Tibial artery (tissue), 4 donors: ENCODE measurements at regions not wholly inside any gene's neighbourhood (a gene's known extent, or its start where the extent isn't known, plus 50 kb on each side); places are given as distances from the start of the nearest gene placed in this dataset.

ENCODE experiments used
- DNase-seq, 2 donors: peaks; one replicate each; pipeline ENCODE4 v3.0.0-alpha.2; 2019
- H3K27ac ChIP-seq, 2 donors: fragments of 200-600 bp; sonication (generic) in 1 of 2; 1 replicate in 1 of 2; 2 replicates in 1 of 2; pipeline ENCODE4 v1.5.1; 2018 to 2019; ENCODE audit warnings: mild to moderate bottlenecking in 1 of 2
- H3K27me3 ChIP-seq, 2 donors: fragments of 200-600 bp; sonication (generic) in 1 of 2; one replicate each; pipeline versions ENCODE4 v1.5.1 to v1.6.0; 2016 to 2019
- H3K36me3 ChIP-seq, 3 donors: fragments of 200-600 bp; sonication (generic) in 2 of 3; one replicate each; pipeline ENCODE4 v1.5.1; 2016 to 2019; ENCODE audit warnings: mild to moderate bottlenecking in 2 of 3
- H3K4me1 ChIP-seq, 4 donors: fragments of 200-600 bp; sonication (generic) in 2 of 4; 1 replicate in 3 of 4; 2 replicates in 1 of 4; pipeline ENCODE4 v1.5.1; 2016 to 2019
- H3K4me3 ChIP-seq, 2 donors: fragments of 200-600 bp; sonication (generic) in 1 of 2; 1 replicate in 1 of 2; 2 replicates in 1 of 2; pipeline ENCODE4 v1.5.1; 2018 to 2019; ENCODE audit warnings: mild to moderate bottlenecking in 2 of 2
- H3K9me3 ChIP-seq, 3 donors: fragments of 200-600 bp; sonication (generic) in 1 of 3; one replicate each; pipeline ENCODE4 v1.5.1; 2016 to 2019
- intact Hi-C: fragments of 100-400 bp; cut with DNase I; formaldehyde crosslinking; loops from one replicate; pipeline ENCODE4 v1.15.0; 2023; ENCODE audit warnings: low total_unique reads
- TF ChIP-seq, protein P1 (sequence below), 2 experiments: fragments of 200-600 bp in 1 of 2; fragments of 450-650 bp in 1 of 2; IDR thresholded peaks; one replicate each; pipeline ENCODE4 v1.5.1; 2017 to 2019; ENCODE audit warnings: antibody characterized with exemption in 2 of 2, mild to moderate bottlenecking in 1 of 2, moderate library complexity in 1 of 2

DNA sequence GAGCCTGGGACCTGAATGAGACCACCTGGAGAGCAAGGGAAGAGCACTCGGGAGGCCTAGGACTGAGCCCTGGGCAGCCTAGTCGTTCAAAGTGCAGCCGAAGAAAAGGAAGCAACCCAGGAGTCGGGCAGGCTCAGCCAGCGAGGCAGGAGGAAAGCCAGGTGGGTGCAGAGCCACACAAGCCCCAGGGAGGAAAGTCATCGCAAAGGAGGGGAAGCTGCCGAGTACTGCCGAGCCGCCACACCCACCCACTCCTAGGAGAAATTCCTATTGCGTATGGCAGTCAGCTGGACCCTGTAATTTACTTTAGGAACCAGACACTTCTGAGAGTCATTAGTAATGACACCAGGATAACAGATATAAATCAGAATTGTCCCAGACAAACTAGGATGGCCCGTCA is 187.6 kb downstream of the KATNIP start:
- TF ChIP-seq, protein P1, sequence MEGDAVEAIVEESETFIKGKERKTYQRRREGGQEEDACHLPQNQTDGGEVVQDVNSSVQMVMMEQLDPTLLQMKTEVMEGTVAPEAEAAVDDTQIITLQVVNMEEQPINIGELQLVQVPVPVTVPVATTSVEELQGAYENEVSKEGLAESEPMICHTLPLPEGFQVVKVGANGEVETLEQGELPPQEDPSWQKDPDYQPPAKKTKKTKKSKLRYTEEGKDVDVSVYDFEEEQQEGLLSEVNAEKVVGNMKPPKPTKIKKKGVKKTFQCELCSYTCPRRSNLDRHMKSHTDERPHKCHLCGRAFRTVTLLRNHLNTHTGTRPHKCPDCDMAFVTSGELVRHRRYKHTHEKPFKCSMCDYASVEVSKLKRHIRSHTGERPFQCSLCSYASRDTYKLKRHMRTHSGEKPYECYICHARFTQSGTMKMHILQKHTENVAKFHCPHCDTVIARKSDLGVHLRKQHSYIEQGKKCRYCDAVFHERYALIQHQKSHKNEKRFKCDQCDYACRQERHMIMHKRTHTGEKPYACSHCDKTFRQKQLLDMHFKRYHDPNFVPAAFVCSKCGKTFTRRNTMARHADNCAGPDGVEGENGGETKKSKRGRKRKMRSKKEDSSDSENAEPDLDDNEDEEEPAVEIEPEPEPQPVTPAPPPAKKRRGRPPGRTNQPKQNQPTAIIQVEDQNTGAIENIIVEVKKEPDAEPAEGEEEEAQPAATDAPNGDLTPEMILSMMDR (IDR thresholded peaks at IDR 0.05): no peak

More for the DNA sequence above, 187.6 kb downstream of the KATNIP start:
- intact Hi-C loops: no loop called here
- DNase-seq: no peak
- no peak overlapping the region for H3K27ac ChIP-seq
- no peaks in the 10 kb centered on the region for H3K9me3 ChIP-seq
- H3K4me3 ChIP-seq: no peak overlapping the region
- H3K36me3 ChIP-seq: peaks cover 4 to 39% (median 15%) of the 10 kb centered on the region in 3 donors
- H3K4me1 ChIP-seq: no peaks in the 10 kb centered on the region
- no peaks in the 10 kb centered on the region for H3K27me3 ChIP-seq
